GM12891 (cell line): ENCODE measurements at regions not wholly inside any gene's neighbourhood (a gene's known extent, or its start where the extent isn't known, plus 50 kb on each side); places are given as distances from the start of the nearest gene placed in this dataset.

Experiments used
- POLR2A ChIP-seq: IDR thresholded peaks from 2 replicates; pipeline ENCODE4 v1.6.1; 2011; ENCODE audit warnings: low read depth, low read length, control low read depth
- POLR2AphosphoS5 ChIP-seq: IDR thresholded peaks from 2 replicates; pipeline ENCODE4 v1.6.1; 2011; ENCODE audit warnings: low read depth, low read length, control low read depth

DNA sequence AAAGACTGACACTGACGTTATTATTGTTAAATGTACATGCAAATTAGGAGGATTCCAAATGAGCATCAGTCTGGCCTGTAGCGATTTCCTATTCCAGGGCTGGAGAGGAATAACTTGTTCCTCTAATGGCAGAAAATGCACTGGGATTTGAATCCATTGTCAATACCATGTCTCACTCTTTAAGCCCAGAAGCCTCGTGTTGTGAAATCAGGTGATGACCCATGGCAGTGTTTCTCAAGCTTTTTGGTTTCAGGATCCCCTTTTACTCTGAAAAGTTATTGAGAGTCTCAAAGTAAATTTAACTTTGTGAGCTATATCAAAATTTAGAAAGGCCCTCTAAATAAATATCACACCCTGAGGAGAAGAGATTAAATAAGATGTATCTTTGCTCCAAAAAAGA lies 279.2 kb downstream of the GALR1 start:
- TF ChIP-seq POLR2AphosphoS5: no peak
- no peak for TF ChIP-seq POLR2A
